Hypothalamus (tissue), 51 donors: ENCODE measurements at regions not wholly inside any gene's neighbourhood (a gene's known extent, or its start where the extent isn't known, plus 50 kb on each side); places are given as distances from the start of the nearest gene placed in this dataset.
A peak's percentile ranks its signal among the peaks of the same experiment; 100 is the strongest.

Source experiments
- DNase-seq, 51 donors: peaks; one replicate each; lab custom pipeline; 2025; lab: John Stamatoyannopoulos, UW

DNA sequence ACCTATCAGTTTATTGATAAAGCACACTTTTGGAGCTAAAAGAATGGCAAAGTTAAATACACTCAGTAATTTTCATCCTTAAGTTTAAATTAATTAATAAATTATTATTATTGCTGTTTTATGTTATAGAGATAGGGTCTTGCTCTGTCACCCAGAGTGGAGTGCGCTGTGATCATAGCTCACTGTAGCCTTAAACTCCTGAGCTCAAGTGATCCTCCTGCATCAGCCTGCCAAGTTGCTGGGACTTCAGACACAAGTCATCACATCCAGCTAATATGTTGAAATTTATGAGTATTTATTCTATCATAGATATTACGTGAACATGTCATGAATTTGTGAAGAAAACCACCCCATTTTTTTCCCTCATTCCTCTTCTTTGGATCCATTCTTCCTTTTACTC lies 64.2 kb downstream of the GJA1 start:
- no peak for DNase-seq

DNA sequence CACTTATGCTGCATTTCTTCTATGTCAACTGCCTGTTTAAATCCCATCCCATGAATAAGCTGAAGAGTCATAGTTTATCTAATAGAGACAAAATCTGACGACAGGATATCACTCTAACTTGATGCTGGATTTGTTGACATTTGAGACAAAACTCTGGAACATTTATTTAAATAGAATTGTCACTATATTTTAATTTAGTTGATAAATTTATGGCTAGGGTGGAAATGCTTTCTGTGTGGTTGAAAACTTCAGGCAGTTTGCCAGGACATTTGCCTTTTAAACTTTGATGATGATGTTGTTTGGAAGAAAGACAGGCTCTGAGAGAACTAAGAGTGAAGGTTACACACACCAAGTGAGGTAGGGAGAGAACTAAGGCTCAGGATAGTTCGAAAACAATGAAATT lies 68.1 kb downstream of the GJA1 start:
- no peak for DNase-seq

DNA sequence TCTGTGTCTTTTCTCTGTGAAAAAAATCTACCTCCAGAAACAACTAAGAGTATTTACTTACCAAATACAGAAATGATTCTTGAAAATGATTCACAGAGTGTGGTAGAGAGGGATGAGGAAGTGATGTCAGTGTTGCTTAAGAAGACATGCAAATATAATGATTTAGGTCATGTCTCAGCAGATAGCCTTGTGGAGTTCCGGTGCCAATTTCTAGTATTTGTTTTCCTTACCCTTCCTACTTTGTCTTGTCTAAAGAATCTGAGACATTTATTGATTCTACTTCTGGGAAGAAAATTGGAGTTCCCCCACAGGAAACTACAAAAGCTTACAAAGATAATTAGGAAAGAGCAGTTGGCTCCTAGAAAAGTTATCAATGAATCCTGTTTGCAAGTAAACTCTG lies 68.8 kb downstream of the GJA1 start:
- DNase-seq: no peak

DNA sequence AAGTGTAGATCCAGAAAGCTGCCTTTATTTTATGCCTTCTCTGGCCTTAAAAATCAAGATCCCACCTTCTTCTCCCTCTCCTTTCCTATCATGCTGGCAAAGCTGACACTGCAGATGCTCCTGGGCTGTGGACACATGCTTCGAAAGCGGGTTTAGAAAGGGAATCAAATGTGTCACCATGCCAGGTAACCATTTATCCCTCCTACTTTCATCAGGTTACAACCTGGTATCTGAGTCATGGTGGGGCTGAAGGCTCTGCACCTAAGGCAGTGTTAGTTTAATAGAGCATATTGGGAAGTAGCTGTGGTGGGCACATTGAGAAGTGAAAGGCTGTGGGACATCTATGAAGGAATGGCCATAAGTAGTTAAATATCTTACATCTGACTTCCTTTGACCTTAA lies 69.8 kb downstream of the GJA1 start:
- no peak for DNase-seq

DNA sequence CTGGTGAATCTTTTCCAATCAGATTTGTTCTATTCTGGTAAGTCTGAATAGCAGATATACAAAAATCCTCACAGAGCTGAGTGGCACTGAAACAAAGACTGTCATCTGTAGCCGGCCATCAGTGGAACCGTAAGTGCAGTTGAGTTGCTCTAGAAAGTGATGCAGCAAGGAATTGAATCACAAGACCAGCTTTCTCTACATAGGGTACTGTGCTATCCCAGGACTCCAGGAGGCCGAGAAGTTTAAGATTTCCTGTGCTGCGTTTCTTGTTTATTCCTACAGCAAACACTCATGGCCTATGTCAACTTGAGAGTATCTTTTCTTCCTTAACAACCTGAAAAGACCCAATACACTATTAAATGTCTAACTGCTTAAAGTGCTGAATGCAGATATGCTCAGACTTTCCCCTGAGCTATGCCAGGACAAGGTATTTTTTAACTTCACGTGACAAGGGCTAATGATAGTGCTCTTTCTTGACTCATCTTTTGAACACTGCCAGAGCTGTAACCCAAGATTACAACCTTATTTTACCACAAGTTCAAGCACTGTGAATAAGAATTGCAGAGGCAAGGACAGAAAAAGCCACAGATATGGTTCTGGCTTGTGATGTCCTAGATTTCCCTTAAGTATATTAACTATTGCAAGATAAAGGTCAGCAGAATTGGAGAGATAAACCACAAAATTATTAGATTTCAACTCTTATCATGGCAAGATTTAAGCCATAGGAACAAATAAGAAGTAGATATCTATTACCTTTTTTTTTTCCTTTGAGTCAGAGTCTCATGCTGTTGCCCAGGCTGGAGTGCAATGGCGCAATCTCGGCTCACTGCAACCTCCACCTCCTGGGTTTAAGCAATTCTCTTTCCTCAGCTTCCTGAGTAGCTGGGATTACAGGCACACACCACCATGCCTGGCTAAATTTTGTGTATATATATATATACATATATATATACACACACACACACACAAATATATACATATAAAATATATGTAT lies 71.6 kb downstream of the GJA1 start:
- DNase-seq: no peak

DNA sequence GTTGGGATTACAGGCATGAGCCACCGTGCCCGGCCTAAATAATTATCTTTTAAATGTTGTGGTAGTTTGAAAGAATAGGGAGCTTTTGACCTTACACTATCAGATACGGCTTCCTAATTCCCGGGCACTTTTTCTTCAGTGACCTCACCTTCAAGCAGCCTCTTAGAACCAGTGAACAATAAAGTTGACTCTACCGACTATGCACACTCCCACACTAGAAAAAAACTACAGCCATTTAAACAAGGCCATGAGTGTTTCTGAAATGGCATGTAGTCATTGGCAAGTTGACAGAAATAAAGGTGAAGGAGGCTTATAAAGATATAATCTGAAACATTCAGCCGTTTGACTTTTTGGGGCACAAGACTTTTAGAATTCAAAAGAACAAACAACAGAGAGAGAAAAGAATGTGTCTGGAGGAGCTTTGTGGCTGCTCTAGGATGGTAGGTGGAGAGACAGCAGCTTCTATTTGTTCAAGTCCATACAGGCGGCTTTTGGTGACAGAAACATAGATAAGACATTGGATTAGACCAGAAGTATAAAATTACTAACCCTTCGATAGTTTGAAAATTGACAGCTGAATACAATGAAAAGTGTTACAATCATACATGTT lies 75.2 kb downstream of the GJA1 start:
- DNase-seq: no peak

DNA sequence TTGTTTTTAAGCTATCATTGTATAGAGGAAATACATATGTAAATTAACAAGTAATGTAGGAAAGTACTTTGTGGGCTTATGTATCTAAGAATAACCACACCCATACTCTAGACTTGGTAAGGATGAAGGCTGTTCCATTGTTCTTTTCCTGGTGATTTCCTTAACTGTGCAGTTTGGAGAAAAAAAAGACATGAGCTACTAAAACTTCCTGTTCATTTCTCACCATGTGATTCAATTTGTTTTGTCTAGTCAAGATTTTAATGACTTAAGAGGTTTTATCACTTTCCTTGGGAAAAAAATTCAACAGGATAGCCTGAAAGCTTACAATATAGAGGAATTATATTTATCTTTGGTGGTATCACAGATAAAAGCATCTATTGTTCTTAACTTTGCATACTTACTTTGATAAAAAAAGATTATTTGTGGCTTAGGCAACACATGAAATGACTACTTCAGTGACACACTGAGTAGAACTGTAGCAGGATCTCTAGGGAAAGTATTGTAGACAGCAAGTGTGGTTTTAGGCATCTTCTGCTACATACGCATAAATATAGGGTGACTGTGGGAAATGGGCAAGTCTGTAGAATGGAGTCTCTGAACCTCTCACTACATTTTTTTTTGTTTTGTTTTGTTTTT lies 80.3 kb downstream of the GJA1 start:
- DNase-seq: no peak

DNA sequence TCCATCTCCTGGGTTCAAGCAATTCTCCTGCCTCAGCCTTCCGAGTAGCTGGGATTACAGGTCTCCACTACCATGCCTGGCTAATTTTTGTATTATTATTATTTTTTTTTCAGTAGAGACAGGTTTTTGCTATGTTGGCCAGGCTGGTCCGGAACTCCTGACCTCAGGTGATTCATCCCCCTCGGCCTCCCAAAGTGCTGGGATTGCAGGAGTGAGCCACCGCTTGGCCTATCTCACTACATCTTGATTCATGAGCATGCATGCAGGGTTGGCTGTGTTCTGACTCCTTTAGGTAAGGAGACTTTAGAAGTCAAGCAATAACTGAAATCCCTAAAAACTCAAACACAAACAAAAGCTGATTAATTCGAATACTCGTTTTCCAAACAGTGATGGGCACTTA lies 80.9 kb downstream of the GJA1 start:
- no peak for DNase-seq

DNA sequence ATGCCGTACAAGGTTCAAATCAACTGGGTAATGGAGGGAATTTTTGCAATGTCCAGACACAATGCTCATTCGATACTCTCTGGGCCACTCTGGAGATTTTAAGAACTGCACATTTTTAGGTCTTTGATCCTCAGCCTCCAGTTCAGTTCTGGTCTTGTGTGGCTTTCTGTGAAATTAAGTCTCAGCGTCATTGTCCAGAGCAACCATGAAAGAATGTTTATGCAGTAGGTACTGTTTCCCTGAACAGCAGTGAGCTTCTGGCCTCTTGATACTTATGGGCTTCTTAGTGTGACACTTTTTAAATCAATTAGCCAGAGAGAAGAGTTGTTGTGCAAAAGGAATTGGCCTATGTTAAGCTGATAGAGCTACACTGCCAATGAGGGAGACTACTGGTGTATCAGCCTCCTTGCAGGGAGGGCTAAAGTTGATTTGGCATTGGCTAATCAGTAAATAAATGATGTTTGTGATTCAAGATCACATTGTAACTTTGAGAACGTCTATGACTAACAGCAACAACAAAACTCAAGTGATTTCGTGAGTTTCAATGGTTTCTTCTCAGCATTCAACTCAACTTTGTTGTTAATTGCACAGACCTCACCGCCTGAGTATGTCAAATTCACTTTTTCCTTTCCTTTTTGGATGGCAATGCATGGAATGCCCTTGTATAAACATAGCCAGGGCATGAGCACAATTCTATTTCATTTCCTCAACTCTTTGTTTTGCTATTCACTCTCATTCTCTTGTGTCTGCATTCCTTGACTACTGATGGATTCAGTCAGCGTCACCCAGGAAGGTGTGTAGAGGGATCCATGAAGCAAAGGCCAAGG lies 85.1 kb downstream of the GJA1 start:
- DNase-seq: no peak

DNA sequence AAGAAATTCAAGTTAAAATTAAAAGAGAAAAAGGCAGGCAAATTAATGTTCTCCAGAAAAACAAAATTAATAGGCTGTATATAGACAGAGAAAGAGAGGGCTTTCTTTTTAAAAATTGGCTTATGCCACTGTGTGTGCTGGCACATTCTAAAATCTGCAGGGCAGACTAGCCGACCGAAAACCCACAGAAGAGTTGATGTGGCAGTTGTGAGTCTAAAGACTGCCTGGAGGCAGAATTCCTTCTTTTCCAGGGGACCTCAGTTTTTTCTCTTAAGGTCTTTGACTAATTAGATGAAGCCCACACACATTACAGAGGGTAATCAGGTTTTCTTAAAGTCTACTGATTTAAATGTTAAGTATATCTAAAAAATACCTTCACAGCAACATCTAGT lies 85.7 kb downstream of the GJA1 start:
- no peak for DNase-seq

DNA sequence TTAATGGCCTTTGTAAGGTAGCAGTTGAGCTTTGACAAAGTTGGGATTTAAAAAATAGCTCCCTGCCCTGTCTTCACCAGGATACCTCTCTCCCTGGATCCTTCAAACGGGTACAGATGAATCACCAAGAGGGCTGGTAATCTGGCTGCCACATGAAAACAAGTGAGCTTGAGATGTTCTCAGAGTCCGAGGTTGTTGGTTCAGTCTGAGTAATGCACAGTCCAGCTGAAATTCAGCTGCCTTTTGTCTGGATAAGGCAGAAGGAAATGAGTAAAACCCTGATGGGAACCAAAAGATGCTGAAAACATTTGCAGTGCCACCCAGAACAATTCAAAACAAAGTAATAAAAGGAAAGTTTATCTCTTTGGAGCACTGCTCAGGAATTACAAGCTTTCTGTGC lies 86.8 kb downstream of the GJA1 start:
- peak in 4 of 51 donors; percentile 1 to 23 (median 11) for DNase-seq

DNA sequence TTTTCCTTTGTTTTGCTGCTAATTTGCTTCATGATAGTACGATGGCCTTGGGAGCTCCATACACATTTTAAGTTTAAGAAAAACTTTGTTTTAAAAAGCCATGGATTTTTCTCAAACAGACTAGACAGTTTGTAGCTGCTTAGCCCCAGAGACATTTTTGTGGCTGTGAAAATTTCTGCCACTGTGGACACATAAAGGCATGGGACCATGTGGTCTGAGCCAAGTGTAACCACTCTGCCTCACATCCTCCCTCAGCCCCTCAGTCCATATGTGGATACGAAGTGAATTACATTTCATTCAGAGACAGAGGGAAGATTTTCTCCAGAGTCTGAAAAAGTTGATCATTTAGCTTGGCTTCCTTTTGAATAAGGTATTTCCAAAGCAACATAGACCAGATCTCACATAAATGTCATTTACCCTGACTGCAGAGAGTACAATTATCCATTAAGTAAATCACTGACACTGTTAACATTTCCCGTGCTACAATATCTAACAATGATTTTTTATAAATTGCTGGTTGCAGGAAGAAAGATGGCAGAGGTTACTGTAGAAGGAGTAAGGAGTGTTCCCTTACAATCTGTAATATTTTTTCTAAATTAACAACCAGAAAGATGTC lies 87.4 kb downstream of the GJA1 start:
- no peak for DNase-seq

DNA sequence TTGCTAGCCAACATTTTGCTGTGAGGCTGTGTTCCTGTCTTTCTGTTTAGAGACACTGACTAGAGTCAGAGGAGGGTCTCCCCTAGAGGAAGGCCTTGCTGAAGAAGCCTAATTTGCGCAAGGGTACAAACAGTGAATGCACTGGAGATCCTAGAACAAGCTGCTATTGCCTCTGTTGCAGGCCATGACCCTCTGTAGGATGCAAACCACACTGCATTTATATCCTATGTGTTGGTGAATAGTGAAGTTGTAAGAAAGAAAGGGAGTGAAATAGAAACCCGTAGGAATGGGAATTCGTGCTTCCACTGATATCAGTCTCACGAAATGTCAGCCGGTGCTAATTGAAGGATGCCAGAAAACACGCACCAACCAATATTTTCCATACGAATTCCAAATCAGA lies 88.2 kb downstream of the GJA1 start:
- DNase-seq: no peak

DNA sequence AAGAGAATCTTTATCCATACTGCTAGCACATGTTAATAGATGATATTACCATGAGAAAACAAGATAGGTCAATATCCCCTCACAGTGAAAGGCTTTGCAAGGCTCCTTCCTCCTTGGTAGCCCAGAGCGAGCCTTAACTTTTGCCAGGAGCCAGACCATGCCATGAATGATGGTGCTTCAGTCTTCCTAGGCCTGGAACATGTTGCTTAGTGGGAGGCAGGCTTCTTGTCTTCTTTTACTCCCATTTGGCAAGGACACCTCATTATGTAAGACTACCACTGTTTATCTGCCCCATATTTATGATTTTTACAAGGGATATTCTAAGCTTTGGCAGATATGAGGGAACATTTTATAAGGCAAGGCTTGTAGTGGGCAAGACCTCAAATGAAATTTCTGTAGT lies 90.8 kb downstream of the GJA1 start:
- no peak for DNase-seq

DNA sequence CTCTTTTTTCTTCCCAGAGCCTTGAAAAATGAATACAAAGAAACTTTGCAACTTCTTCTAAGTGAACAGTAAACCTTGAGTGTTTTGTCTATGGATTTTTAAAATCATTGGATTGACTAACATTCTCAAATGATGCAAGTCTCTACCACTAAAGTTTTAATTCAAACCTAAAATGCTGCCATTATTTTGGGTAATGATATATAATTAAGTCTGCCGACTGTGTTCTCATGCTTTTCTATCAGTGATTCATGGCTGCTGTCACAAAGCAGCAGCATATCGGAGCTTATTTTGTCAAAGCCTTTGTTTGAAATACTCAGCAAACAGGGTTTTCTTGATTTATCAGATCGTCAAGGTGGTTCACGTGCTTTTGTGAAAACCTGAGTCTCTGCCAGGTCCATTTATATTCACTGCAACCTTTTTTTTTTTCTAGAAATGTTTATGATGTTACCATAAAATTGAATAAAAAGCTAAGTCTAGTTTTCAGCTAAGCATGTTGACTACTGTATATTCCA lies 96.3 kb downstream of the GJA1 start:
- DNase-seq: no peak

DNA sequence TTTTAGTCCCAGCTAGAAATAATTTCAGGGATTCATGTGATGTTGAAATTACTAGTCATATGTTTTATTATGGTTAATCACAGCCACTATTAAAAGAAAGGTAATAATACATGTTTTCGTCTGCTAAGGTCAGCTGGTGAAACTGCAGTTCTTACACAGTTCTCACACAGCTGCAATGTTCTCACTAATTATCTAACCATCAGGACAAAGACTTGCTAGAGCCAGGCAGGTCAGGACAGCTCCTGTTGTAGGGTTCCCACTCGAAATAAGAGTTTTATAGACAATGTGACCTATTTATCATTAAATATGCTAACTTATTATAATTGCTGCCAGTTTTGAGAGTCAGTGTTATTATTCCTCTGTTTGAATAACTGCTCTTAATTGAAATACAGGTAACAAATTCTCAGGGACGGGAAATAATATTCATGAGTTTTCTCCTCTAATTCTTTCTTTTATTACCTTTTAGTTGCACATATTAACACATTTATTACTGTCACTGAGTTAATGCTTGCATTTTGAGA lies 97.9 kb downstream of the GJA1 start:
- no peak for DNase-seq

DNA sequence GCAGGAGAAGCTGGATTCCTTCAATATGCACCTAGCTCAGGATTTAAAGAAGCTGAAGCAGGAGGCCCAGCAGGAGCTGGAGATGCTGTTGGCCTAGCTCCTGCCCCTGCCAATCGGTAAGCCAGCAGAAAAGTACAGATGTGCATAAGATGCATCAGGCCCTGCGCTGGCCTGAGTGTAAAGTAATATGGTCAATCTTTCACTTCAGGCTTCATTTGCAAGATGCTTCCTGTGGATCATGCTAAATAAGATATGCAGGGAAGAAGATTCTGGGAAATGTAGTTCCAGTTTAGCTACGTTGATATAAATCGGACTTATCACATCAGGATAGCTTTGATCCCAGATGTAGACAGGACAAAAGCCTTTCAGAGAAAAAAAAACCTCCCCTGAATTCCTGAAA lies 100.3 kb downstream of the GJA1 start:
- DNase-seq: no peak

DNA sequence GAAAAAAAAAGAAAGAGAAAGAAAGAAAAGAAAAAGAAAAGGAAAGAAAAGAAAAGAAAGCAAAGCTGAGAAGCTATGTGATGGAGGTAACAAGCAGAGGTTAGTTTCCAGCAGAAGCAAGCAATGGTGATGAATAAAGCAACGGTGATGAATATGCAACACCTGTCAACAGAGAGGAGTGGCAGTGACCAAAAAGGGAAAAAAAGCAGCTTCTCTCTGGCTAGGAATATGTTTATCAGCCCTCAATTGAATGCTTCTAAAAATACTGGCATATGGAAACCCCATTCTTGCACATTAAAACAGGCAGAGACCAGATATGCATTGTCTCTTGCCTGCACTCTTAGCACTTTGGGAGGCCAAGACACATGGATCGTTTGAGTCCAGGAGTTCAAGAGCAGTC lies 100.9 kb downstream of the GJA1 start:
- no peak for DNase-seq

DNA sequence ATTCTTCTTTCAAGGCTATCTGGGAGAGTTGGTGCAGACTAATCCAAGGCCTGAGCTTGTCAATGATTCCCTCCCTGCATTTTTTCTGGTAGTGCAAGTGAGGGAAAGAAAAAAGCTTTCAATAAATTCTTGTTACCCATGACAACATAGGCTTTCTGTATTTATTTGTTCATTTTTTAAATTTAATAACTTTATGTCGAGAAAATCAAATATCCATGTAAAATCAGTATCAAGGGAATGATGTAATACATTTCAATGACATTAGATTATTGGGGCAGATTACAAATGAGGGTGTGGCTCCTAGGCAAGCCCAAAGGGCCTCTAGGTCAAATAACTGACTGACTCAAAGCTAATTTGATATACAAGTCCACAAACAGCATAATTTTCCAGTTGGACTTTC lies 104.0 kb downstream of the GJA1 start:
- no peak for DNase-seq

DNA sequence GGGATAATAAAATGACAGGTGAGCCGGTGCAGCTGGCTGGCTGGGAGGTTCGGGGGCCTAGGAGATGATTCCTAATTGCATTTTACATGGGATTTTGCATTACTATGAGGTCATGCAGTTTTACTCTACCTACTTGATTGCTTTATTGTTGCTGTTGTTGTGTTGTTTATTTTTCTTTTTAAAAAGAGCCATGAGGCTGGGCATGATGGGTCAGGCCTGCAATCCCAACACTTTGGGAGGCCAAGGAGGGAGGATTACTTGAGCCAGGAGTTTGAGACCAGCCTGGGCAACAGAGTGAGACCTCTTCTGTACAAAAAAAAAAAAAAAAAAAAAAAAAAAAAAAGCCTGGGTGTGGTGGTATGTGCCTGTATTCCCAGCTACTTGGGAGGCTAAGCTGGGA lies 104.8 kb downstream of the GJA1 start:
- no peak for DNase-seq
